ENCODE measurements at regions not wholly inside any gene's neighbourhood (a gene's known extent, or its start where the extent isn't known, plus 50 kb on each side); places are given as distances from the start of the nearest gene placed in this dataset.

DNA sequence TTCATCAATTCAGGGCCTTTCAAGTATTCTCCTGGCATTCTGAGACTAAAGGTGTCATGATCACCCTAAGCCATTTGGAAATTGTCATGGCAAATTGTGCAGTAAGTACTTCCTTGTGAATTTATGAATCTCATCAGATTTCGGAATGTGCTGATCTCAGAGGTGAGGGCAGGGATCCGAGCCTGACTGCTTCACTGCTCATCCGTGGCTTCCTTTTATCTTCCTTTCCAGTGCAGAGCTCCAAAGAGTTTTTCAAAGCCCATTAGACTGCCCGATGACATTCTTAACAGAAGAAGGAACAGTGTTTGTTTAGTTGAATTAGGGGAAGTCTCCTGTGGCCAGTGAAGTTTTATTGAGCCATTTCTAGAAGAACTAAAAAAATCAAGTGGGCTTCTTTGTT lies 182.8 kb upstream of the GDNF start:
- Histone ChIP-seq H3K27ac (ENCODE audit: low read length) (no peak overlapping the region), H3K27me3 (ENCODE audit: control insufficient read depth, insufficient read depth, low read length) (peaks cover 15% of the 10 kb centered on the region), H3K36me3 (ENCODE audit: control insufficient read depth, insufficient read depth, low read length) (no peaks in the 10 kb centered on the region), H3K4me1 (ENCODE audit: control insufficient read depth, insufficient read depth, low read length) (no peaks in the 10 kb centered on the region), H3K4me3 (ENCODE audit: low read depth in 2 of 2, low read length in 2 of 2) (no peak overlapping the region), H3K9me3 (ENCODE audit: control insufficient read depth, insufficient read depth, low read depth, low read length) (no peaks in the 10 kb centered on the region)
- no peak for DNase-seq (ENCODE audit: low read depth, low spot score)
- in situ Hi-C loops (cut with HindIII; ENCODE audit: low pct_unique_long_range_greater_than_20kb, low sequenced_read_pairs) (no loop called here), intact Hi-C loops (cut with micrococcal nuclease; ENCODE audit: unreplicated experiment) (loop anchor here (10.0 kb wide), 1 partner anchor 172 kb away; no protein-coding TSS in a partner anchor)
- ChIA-PET CTCF (no interaction called here), POLR2A (no interaction called here)
- TF ChIP-seq SIN3A (IDR thresholded peaks at IDR 0.05; ENCODE audit: borderline replicate concordance, insufficient read depth, low read depth, low read length) = no peak
- TF ChIP-seq, protein P1, sequence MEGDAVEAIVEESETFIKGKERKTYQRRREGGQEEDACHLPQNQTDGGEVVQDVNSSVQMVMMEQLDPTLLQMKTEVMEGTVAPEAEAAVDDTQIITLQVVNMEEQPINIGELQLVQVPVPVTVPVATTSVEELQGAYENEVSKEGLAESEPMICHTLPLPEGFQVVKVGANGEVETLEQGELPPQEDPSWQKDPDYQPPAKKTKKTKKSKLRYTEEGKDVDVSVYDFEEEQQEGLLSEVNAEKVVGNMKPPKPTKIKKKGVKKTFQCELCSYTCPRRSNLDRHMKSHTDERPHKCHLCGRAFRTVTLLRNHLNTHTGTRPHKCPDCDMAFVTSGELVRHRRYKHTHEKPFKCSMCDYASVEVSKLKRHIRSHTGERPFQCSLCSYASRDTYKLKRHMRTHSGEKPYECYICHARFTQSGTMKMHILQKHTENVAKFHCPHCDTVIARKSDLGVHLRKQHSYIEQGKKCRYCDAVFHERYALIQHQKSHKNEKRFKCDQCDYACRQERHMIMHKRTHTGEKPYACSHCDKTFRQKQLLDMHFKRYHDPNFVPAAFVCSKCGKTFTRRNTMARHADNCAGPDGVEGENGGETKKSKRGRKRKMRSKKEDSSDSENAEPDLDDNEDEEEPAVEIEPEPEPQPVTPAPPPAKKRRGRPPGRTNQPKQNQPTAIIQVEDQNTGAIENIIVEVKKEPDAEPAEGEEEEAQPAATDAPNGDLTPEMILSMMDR (IDR thresholded peaks at IDR 0.05) = no peak
- TF ChIP-seq POLR2AphosphoS5 (IDR thresholded peaks at IDR 0.05; ENCODE audit: low read depth, low read length) = no peak
- TF ChIP-seq, protein P2, sequence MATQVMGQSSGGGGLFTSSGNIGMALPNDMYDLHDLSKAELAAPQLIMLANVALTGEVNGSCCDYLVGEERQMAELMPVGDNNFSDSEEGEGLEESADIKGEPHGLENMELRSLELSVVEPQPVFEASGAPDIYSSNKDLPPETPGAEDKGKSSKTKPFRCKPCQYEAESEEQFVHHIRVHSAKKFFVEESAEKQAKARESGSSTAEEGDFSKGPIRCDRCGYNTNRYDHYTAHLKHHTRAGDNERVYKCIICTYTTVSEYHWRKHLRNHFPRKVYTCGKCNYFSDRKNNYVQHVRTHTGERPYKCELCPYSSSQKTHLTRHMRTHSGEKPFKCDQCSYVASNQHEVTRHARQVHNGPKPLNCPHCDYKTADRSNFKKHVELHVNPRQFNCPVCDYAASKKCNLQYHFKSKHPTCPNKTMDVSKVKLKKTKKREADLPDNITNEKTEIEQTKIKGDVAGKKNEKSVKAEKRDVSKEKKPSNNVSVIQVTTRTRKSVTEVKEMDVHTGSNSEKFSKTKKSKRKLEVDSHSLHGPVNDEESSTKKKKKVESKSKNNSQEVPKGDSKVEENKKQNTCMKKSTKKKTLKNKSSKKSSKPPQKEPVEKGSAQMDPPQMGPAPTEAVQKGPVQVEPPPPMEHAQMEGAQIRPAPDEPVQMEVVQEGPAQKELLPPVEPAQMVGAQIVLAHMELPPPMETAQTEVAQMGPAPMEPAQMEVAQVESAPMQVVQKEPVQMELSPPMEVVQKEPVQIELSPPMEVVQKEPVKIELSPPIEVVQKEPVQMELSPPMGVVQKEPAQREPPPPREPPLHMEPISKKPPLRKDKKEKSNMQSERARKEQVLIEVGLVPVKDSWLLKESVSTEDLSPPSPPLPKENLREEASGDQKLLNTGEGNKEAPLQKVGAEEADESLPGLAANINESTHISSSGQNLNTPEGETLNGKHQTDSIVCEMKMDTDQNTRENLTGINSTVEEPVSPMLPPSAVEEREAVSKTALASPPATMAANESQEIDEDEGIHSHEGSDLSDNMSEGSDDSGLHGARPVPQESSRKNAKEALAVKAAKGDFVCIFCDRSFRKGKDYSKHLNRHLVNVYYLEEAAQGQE (IDR thresholded peaks at IDR 0.05; ENCODE audit: insufficient read depth in 1 of 2, low read depth in 2 of 2, low read length in 1 of 2) = no peak
- no peak for TF ChIP-seq TCF7L2 (IDR thresholded peaks at IDR 0.05; ENCODE audit: low read depth, low read length)
- no TSS peak for BruUV-seq (replicated peaks)
- no peak for ATAC-seq

DNA sequence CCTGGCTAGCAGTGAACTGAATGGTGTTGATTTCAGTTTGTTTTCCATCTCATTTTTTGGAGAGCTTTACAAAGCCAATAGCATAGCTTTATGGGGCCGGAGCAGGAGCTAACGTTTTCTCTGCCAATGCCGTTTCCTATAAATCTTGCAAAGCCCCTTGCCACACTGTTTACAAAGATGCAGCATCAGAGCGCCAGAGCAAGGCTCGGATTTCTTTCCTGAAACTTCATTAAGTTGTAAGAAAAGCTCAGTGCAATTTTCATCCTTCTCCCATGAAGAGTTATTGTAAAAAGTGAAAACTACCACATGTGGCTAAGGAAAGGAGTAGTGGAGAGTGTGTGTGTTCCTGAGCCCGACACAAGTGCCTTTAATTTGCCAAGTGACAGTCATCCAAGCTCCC lies 178.2 kb upstream of the GDNF start:
- H3K27me3 ChIP-seq (ENCODE audit: control insufficient read depth, insufficient read depth, low read length) = peaks cover 14% of the 10 kb centered on the region
- no peak for DNase-seq (ENCODE audit: low read depth, low spot score)
- no peaks in the 10 kb centered on the region for H3K4me1 ChIP-seq (ENCODE audit: control insufficient read depth, insufficient read depth, low read length)
- H3K9me3 ChIP-seq (ENCODE audit: control insufficient read depth, insufficient read depth, low read depth, low read length) = no peaks in the 10 kb centered on the region
- H3K4me3 ChIP-seq (ENCODE audit: low read depth in 2 of 2, low read length in 2 of 2) = no peak overlapping the region
- TF ChIP-seq, protein P1 (IDR thresholded peaks at IDR 0.05) = no peak
- TF ChIP-seq SIN3A (IDR thresholded peaks at IDR 0.05; ENCODE audit: borderline replicate concordance, insufficient read depth, low read depth, low read length) (no peak), POLR2AphosphoS5 (IDR thresholded peaks at IDR 0.05; ENCODE audit: low read depth, low read length) (no peak), TCF7L2 (IDR thresholded peaks at IDR 0.05; ENCODE audit: low read depth, low read length) (no peak)
- TF ChIP-seq, protein P2 (IDR thresholded peaks at IDR 0.05; ENCODE audit: insufficient read depth in 1 of 2, low read depth in 2 of 2, low read length in 1 of 2) = no peak
- BruUV-seq (replicated peaks) = no TSS peak
- ATAC-seq = no peak
- intact Hi-C loops (cut with micrococcal nuclease; ENCODE audit: unreplicated experiment) (no loop called here), in situ Hi-C loops (cut with HindIII; ENCODE audit: low pct_unique_long_range_greater_than_20kb, low sequenced_read_pairs) (no loop called here)
- POLR2A ChIA-PET = no interaction called here
- CTCF ChIA-PET = no interaction called here
- H3K36me3 ChIP-seq (ENCODE audit: control insufficient read depth, insufficient read depth, low read length) = no peaks in the 10 kb centered on the region; the same call in 1 of the 2 replicates
- no peak overlapping the region for H3K27ac ChIP-seq (ENCODE audit: low read length)
